ENCODE measurements at regions not wholly inside any gene's neighbourhood (a gene's known extent, or its start where the extent isn't known, plus 50 kb on each side); places are given as distances from the start of the nearest gene placed in this dataset.

DNA sequence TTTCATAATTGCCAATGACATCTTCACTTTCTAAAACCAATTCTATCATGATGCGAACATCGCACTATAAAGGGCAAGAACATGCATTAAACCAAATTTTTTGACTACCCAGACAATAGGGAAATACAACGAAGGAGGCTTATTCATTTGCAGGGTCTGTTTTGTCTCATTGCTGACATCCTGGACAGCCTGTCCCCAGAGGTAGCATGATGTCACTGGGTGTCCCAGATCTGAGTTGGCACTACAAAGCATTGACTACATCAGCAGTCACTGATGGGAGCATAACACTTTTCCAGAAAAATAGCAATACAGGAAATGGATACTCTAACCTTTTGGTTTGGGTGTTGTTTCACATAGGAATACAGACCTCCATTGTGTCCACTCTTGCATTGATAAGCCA, 180.3 kb downstream of the TMEM182 start:
- Histone ChIP-seq H3K4me3 (ENCODE audit: low read depth, low read length) (no peak overlapping the region), H3K4me1 (no peaks in the 10 kb centered on the region), H3K36me3 (ENCODE audit: control insufficient read depth, insufficient read depth, low read length) (no peaks in the 10 kb centered on the region), H3K9me3 (peaks cover 6% of the 10 kb centered on the region; the same call in 1 of the 2 replicates), H3K27me3 (replicated peaks; ENCODE audit: control insufficient read depth, insufficient read depth, low read length) (no peaks in the 10 kb centered on the region)
- peaks cover 19% of the 10 kb centered on the region for H3K9me3 Mint-ChIP-seq (ENCODE audit: unreplicated experiment)
- H3K27me3 Mint-ChIP-seq (ENCODE audit: insufficient read depth, unreplicated experiment): peaks cover 6% of the 10 kb centered on the region
- no peak overlapping the region for H3K4me3 Mint-ChIP-seq (ENCODE audit: unreplicated experiment)
- TF ChIP-seq, protein P1, sequence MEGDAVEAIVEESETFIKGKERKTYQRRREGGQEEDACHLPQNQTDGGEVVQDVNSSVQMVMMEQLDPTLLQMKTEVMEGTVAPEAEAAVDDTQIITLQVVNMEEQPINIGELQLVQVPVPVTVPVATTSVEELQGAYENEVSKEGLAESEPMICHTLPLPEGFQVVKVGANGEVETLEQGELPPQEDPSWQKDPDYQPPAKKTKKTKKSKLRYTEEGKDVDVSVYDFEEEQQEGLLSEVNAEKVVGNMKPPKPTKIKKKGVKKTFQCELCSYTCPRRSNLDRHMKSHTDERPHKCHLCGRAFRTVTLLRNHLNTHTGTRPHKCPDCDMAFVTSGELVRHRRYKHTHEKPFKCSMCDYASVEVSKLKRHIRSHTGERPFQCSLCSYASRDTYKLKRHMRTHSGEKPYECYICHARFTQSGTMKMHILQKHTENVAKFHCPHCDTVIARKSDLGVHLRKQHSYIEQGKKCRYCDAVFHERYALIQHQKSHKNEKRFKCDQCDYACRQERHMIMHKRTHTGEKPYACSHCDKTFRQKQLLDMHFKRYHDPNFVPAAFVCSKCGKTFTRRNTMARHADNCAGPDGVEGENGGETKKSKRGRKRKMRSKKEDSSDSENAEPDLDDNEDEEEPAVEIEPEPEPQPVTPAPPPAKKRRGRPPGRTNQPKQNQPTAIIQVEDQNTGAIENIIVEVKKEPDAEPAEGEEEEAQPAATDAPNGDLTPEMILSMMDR (IDR thresholded peaks at IDR 0.05; ENCODE audit: insufficient read depth in 1 of 2, low read depth in 1 of 2, low read length in 1 of 2, severe bottlenecking in 1 of 2, unreplicated experiment in 1 of 2): no peak
- peaks cover 6% of the 10 kb centered on the region for H3K36me3 Mint-ChIP-seq (ENCODE audit: insufficient read depth, unreplicated experiment)
- no TSS peak for BruUV-seq (replicated peaks)
- H3K4me1 Mint-ChIP-seq (ENCODE audit: low read depth, unreplicated experiment): no peaks in the 10 kb centered on the region
- intact Hi-C loops (cut with micrococcal nuclease; ENCODE audit: unreplicated experiment): no loop called here
- ChIA-PET POLR2A (no interaction called here), CTCF (no interaction called here)
- DNase-seq: no peak
- no peak overlapping the region for H3K27ac Mint-ChIP-seq (ENCODE audit: unreplicated experiment)

DNA sequence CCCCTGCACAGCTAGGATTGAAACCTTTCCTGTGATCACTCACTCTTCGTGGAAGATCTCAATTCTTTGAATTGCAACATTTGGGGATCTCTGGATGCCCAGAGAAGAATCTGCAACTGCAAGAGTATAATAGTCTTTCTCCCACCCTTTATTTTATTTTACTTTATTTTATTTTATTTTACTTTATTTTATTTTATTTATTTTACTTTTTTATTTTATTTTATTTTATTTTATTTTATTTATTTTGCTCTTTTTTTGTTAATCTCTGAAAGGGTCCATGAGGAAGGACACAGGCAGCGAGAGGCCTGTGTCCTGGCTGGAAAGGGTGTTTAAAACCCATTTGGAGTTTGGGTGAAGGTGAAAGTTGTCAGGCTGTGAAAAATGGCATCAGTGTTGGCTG, 181.4 kb downstream of the TMEM182 start:
- Mint-ChIP-seq H3K4me3 (ENCODE audit: unreplicated experiment) (no peak overlapping the region), H3K36me3 (ENCODE audit: insufficient read depth, unreplicated experiment) (peaks cover 3% of the 10 kb centered on the region), H3K9me3 (ENCODE audit: unreplicated experiment) (peaks cover 14% of the 10 kb centered on the region), H3K27ac (ENCODE audit: unreplicated experiment) (no peak overlapping the region), H3K27me3 (ENCODE audit: insufficient read depth, unreplicated experiment) (peaks cover 6% of the 10 kb centered on the region), H3K4me1 (ENCODE audit: low read depth, unreplicated experiment) (no peaks in the 10 kb centered on the region)
- peaks cover 5% of the 10 kb centered on the region; the same call in 1 of the 2 replicates for H3K9me3 ChIP-seq
- no peak for DNase-seq
- ChIA-PET POLR2A (no interaction called here), CTCF (no interaction called here)
- no peaks in the 10 kb centered on the region for H3K27me3 ChIP-seq (replicated peaks; ENCODE audit: control insufficient read depth, insufficient read depth, low read length)
- H3K4me3 ChIP-seq (ENCODE audit: low read depth, low read length): no peak overlapping the region
- H3K36me3 ChIP-seq (ENCODE audit: control insufficient read depth, insufficient read depth, low read length): no peaks in the 10 kb centered on the region
- no TSS peak for BruUV-seq (replicated peaks)
- TF ChIP-seq, protein P1 (IDR thresholded peaks at IDR 0.05; ENCODE audit: insufficient read depth in 1 of 2, low read depth in 1 of 2, low read length in 1 of 2, severe bottlenecking in 1 of 2, unreplicated experiment in 1 of 2): no peak
- no peaks in the 10 kb centered on the region for H3K4me1 ChIP-seq
- intact Hi-C loops (cut with micrococcal nuclease; ENCODE audit: unreplicated experiment): no loop called here

DNA sequence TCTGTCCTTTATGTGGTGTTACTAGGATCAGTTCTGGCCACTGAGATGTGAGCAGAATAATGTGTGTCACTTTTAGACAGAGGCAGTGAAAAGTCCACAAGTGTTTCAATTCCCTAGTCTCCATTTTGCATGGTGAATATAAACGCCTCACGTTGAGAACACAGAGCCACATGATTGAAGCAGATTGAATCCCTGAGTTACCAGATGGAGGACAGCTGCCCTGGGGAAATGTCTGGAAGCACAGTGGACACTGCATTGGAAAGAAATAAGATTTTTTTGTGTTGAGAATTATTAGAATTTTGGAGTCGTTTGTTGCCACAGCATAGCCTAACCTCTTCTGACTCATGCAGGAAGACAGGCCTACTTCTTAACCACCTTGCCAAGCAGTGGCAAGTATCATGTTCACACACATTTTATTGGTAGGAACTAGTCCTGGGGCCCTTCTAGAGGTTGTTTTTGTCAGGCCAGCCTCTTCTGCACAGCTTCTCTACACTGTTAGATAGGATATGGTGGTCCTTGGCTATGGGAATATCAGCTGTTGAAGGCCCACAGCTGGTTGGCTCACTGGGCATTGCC, 188.6 kb downstream of the TMEM182 start:
- CTCF ChIA-PET: no interaction called here

More for the DNA sequence above, 188.6 kb downstream of the TMEM182 start:
- POLR2A ChIA-PET: no interaction called here
- H3K9me3 Mint-ChIP-seq (ENCODE audit: unreplicated experiment): no peaks in the 10 kb centered on the region
- BruUV-seq (replicated peaks): no TSS peak
- no peak overlapping the region for H3K4me3 Mint-ChIP-seq (ENCODE audit: unreplicated experiment)
- H3K4me3 ChIP-seq (ENCODE audit: low read depth, low read length): no peak overlapping the region
- H3K27me3 ChIP-seq (replicated peaks; ENCODE audit: control insufficient read depth, insufficient read depth, low read length): no peaks in the 10 kb centered on the region
- no peaks in the 10 kb centered on the region for H3K9me3 ChIP-seq
- H3K36me3 Mint-ChIP-seq (ENCODE audit: insufficient read depth, unreplicated experiment): no peaks in the 10 kb centered on the region
- H3K36me3 ChIP-seq (ENCODE audit: control insufficient read depth, insufficient read depth, low read length): no peaks in the 10 kb centered on the region
- TF ChIP-seq, protein P1 (IDR thresholded peaks at IDR 0.05; ENCODE audit: insufficient read depth in 1 of 2, low read depth in 1 of 2, low read length in 1 of 2, severe bottlenecking in 1 of 2, unreplicated experiment in 1 of 2): no peak
- no peaks in the 10 kb centered on the region for H3K4me1 ChIP-seq
- peaks cover 2% of the 10 kb centered on the region for H3K27me3 Mint-ChIP-seq (ENCODE audit: insufficient read depth, unreplicated experiment)
- no peaks in the 10 kb centered on the region for H3K4me1 Mint-ChIP-seq (ENCODE audit: low read depth, unreplicated experiment)
- no peak for DNase-seq
- intact Hi-C loops (cut with micrococcal nuclease; ENCODE audit: unreplicated experiment): no loop called here
- H3K27ac Mint-ChIP-seq (ENCODE audit: unreplicated experiment): no peak overlapping the region
